Psoas muscle (tissue), 7 donors: ENCODE measurements at regions not wholly inside any gene's neighbourhood (a gene's known extent, or its start where the extent isn't known, plus 50 kb on each side); places are given as distances from the start of the nearest gene placed in this dataset.

Experiments
- ATAC-seq, 4 donors: fragments of 200-7000 bp; cut with Tn5 transposase; one replicate each; pipeline ENCODE4 v1.9.1; 2020; ENCODE audit warnings: moderate library complexity in 3 of 4, mild to moderate bottlenecking in 2 of 4
- DNase-seq, 2 donors: peaks; one replicate each; pipeline ENCODE4 v3.0.0-alpha.2; 2020
- H3K27ac ChIP-seq: fragments of 200-600 bp; one replicate; pipeline ENCODE4 v1.8.0; 2022
- H3K27me3 ChIP-seq, 3 donors: fragments of 200-600 bp in 1 of 3; one replicate each; pipeline versions ENCODE4 v1.6.1 to v1.8.0; 2013 to 2022; ENCODE audit warnings: low read length in 2 of 3, mild to moderate bottlenecking in 2 of 3, moderate library complexity in 1 of 3; ENCODE audit not compliant: insufficient read depth in 3 of 3
- H3K36me3 ChIP-seq, 2 donors: fragments of 200-600 bp in 1 of 2; one replicate each; pipeline versions ENCODE4 v1.6.1 to v1.8.0; 2013 to 2022; ENCODE audit warnings: low read depth in 1 of 2, mild to moderate bottlenecking in 1 of 2, moderate library complexity in 1 of 2; ENCODE audit not compliant: insufficient read depth in 1 of 2
- H3K4me1 ChIP-seq: fragments of 200-600 bp; one replicate; pipeline ENCODE4 v1.8.0; 2022
- H3K4me3 ChIP-seq: fragments of 200-600 bp; one replicate; pipeline ENCODE4 v1.8.0; 2022; ENCODE audit warnings: mild to moderate bottlenecking
- H3K9me3 ChIP-seq: fragments of 200-600 bp; one replicate; pipeline ENCODE4 v1.8.0; 2022
- WGBS, 3 donors: extraction: QIAGEN DNeasy Blood & Tissue Kit; methylation state at CpG; one replicate each; pipeline versions ENCODE4 v1.1.6 to v1.1.7; 2013; 5-methylcytosine and 5-hydroxymethylcytosine counted together
- intact Hi-C, 2 donors: fragments of 100-400 bp; cut with DNase I; formaldehyde crosslinking; loops; one replicate each; pipeline versions ENCODE4 v1.11.0 to v1.14.2; 2022
- TF ChIP-seq, protein P1 (sequence below): fragments of 200-600 bp; IDR thresholded peaks from one replicate; pipeline ENCODE4 v1.8.0; 2022; ENCODE audit warnings: antibody characterized with exemption
- donor health status: healthy with polysubstance abuse.
- donor health status: DM: no; HTN: no; CAD: no; lungs with moderate emphysema.
- donor health status: Bipolar disorder and iron deficiency.
- donor health status: healthy.
- donor health status: DM: yes; HTN: yes; CAD: no.
- donor health status: DM: no; HTN: no; CAD: no.
- donor health status: DM: yes; HTN: yes; CAD: no.

DNA sequence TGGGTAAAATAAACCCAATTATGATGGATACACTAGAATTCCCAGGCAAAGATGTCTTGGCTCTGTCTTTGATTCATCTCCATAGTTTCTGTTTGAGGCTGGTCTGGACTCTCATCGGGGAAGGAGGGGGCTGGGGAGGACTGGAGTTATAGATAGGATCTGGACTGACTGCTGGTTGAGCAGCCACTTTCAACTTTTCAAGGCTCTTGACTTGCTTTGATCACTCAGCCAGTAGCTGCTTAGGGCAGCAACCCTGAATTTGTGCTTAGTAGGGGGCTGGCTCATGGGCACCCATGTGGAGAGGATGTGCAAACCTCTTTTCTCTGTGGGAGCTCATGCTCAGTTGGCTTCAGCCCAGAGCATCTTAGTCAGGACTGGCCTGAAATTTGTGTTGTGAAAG lies 114.0 kb upstream of the NEDD9 start:
- Histone ChIP-seq H3K4me3 (no peak overlapping the region), H3K36me3 (no peaks in the 10 kb centered on the region), H3K27me3 (peaks cover 0 to 2% (median 0%) of the 10 kb centered on the region in 3 donors), H3K27ac (no peak overlapping the region), H3K4me1 (no peaks in the 10 kb centered on the region), H3K9me3 (no peaks in the 10 kb centered on the region)
- intact Hi-C loops: no loop called here
- TF ChIP-seq, protein P1, sequence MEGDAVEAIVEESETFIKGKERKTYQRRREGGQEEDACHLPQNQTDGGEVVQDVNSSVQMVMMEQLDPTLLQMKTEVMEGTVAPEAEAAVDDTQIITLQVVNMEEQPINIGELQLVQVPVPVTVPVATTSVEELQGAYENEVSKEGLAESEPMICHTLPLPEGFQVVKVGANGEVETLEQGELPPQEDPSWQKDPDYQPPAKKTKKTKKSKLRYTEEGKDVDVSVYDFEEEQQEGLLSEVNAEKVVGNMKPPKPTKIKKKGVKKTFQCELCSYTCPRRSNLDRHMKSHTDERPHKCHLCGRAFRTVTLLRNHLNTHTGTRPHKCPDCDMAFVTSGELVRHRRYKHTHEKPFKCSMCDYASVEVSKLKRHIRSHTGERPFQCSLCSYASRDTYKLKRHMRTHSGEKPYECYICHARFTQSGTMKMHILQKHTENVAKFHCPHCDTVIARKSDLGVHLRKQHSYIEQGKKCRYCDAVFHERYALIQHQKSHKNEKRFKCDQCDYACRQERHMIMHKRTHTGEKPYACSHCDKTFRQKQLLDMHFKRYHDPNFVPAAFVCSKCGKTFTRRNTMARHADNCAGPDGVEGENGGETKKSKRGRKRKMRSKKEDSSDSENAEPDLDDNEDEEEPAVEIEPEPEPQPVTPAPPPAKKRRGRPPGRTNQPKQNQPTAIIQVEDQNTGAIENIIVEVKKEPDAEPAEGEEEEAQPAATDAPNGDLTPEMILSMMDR: no peak
- ATAC-seq (no peak), DNase-seq (no peak)
- WGBS, 3 donors: 79 to 86% (median 85%) methylated on average over 1 of the region's 1 CpG

DNA sequence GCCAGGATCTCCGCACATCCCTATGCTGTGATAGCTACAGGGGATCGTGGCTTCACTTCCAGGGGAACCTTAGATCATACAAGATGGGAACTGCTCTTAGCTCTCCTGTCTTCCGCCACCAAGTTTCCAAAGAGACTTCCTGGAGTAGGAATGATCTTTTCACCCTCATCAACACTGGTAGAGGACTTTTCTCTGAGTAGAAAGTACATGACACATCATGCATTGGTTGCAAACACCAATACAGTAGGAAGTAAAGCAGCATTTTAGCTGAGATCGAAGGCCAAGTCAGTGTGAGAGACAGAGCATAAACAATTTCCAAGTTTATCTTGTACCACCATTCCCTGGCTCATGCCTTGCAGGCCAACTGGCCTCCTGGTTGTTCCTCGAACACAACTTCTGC lies 113.1 kb upstream of the NEDD9 start:
- peaks cover 0 to 2% (median 0%) of the 10 kb centered on the region in 3 donors for H3K27me3 ChIP-seq
- ATAC-seq: no peak
- no peaks in the 10 kb centered on the region for H3K4me1 ChIP-seq
- intact Hi-C loops: no loop called here
- H3K4me3 ChIP-seq: no peak overlapping the region
- H3K27ac ChIP-seq: no peak overlapping the region
- TF ChIP-seq, protein P1: no peak
- no peak for DNase-seq
- 89 to 92% (median 91%) methylated on average over 5 of the region's 5 CpGs for WGBS, 3 donors
- no peaks in the 10 kb centered on the region for H3K36me3 ChIP-seq
- no peaks in the 10 kb centered on the region for H3K9me3 ChIP-seq

DNA sequence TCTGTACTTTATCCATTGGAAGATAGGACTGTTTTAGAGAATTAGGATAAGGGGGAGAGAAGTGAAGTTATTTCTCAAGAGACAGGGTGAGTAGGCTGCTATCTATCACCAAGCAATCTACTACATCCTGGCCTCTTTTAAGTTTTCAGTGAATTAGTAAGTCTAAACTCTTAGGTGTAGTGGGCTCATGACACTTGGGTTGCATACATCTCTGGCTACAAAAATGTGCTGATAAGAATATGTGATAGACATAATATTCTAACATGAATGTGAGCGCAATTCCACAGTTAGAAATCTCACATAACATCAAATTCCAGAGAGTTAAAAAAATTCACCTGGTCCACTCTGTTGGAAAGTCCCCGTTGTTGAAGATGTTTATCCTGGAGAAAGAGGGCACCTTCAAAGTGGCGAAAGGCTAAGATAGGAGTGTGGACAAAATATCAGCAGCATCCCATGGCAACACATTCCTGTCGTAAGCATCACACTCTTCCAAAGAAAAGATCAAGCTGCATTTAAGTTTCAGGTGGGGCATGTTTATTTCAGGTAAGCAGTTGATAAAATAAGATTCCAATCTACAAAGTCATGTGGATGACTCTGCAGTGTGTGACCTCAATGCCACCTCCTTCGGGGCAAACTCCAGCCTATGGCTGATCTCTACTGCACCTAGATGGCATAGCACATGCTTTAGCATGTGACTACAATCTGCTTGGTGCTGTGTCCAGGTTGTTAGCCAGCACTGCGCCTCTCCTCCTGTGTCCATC lies 111.7 kb upstream of the NEDD9 start:
- DNase-seq (no peak), ATAC-seq (no peak)
- H3K9me3 ChIP-seq: no peaks in the 10 kb centered on the region
- no peak overlapping the region for H3K4me3 ChIP-seq
- TF ChIP-seq, protein P1: no peak
- 91 to 96% (median 93%) methylated on average over 6 of the region's 6 CpGs for WGBS, 3 donors
- H3K36me3 ChIP-seq: no peaks in the 10 kb centered on the region
- H3K27ac ChIP-seq: no peak overlapping the region
- H3K27me3 ChIP-seq: peaks cover 0 to 2% (median 0%) of the 10 kb centered on the region in 3 donors
- no peaks in the 10 kb centered on the region for H3K4me1 ChIP-seq
- intact Hi-C loops: no loop called here

DNA sequence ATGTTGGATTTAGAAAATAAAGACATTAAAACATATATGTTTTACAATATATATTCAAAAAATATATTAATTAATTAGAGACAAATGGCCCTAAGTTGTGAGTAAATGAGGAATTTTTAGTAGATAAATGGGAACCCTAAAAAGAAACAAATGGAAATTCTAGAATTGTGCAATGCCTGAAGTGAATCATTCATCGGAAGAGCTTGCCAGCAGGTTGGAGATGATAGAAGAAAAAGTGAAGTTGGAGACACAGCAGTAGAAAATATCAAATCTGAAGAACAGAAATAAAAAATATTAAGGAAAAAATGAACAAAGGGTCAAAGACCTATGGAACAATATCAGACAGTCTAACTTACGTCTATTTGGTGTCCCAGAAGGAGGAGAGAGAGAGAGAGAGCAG lies 109.4 kb upstream of the NEDD9 start:
- no peak overlapping the region for H3K4me3 ChIP-seq
- ATAC-seq (no peak), DNase-seq (no peak)
- intact Hi-C loops: no loop called here
- 74 to 81% (median 75%) methylated on average over 2 of the region's 2 CpGs for WGBS, 3 donors
- H3K4me1 ChIP-seq: no peaks in the 10 kb centered on the region
- H3K36me3 ChIP-seq: no peaks in the 10 kb centered on the region
- TF ChIP-seq, protein P1: no peak
- peaks cover 2% of the 10 kb centered on the region for H3K9me3 ChIP-seq
- peaks cover 0 to 2% (median 0%) of the 10 kb centered on the region in 3 donors for H3K27me3 ChIP-seq
- H3K27ac ChIP-seq: no peak overlapping the region

DNA sequence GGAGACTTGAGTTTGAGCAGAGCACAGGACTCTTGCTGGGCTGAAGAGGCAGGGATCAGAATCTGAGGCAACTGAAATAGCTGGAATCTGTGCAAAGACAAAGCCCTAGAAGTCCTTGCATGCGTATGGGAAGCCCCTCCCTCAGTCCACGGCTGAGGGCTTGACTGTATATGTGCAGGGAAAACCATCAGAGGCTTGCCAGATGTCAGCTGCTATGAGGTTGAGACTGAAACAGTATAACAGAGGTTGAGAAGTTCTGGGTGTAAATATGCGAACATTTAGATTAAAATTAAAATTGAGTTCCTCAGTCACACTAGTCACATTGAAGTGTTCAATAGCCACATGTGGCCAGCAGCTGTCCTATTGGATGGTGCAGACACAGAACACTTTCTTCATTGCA lies 108.8 kb upstream of the NEDD9 start:
- 68 to 72% (median 69%) methylated on average over 3 of the region's 3 CpGs for WGBS, 3 donors
- TF ChIP-seq, protein P1: no peak
- H3K4me1 ChIP-seq: no peaks in the 10 kb centered on the region
- ATAC-seq (no peak), DNase-seq (no peak)
- no peaks in the 10 kb centered on the region for H3K36me3 ChIP-seq
- intact Hi-C loops: no loop called here
- no peak overlapping the region for H3K4me3 ChIP-seq
- H3K27me3 ChIP-seq: peaks cover 0 to 1% (median 0%) of the 10 kb centered on the region in 3 donors
- no peak overlapping the region for H3K27ac ChIP-seq
- peaks cover 2% of the 10 kb centered on the region for H3K9me3 ChIP-seq
